PFSK-1 (cell line): ENCODE measurements at regions not wholly inside any gene's neighbourhood (a gene's known extent, or its start where the extent isn't known, plus 50 kb on each side); places are given as distances from the start of the nearest gene placed in this dataset.

Experiments
- SIN3A ChIP-seq: IDR thresholded peaks from 2 replicates; pipeline ENCODE4 v1.6.1; 2012; ENCODE audit warnings: mild to moderate bottlenecking, low read length, moderate library complexity, borderline replicate concordance; ENCODE audit not compliant: insufficient read depth
- TAF1 ChIP-seq: IDR thresholded peaks from 2 replicates; pipeline ENCODE4 v1.6.1; 2012; ENCODE audit warnings: low read length, control low read depth, borderline replicate concordance; ENCODE audit not compliant: insufficient read depth
- TF ChIP-seq, protein P1 (sequence below), 2 experiments: IDR thresholded peaks; 2 replicates each; pipeline versions ENCODE4 v1.6.1 to v1.8.0; 2011 to 2012; ENCODE audit warnings: low read depth in 2 of 2, low read length in 2 of 2, control low read depth in 1 of 2, inconsistent platforms in 1 of 2, mild to moderate bottlenecking in 1 of 2, moderate library complexity in 1 of 2; ENCODE audit not compliant: insufficient read depth in 1 of 2

- TF ChIP-seq SIN3A (no peak), TAF1 (no peak)
- TF ChIP-seq, protein P1, sequence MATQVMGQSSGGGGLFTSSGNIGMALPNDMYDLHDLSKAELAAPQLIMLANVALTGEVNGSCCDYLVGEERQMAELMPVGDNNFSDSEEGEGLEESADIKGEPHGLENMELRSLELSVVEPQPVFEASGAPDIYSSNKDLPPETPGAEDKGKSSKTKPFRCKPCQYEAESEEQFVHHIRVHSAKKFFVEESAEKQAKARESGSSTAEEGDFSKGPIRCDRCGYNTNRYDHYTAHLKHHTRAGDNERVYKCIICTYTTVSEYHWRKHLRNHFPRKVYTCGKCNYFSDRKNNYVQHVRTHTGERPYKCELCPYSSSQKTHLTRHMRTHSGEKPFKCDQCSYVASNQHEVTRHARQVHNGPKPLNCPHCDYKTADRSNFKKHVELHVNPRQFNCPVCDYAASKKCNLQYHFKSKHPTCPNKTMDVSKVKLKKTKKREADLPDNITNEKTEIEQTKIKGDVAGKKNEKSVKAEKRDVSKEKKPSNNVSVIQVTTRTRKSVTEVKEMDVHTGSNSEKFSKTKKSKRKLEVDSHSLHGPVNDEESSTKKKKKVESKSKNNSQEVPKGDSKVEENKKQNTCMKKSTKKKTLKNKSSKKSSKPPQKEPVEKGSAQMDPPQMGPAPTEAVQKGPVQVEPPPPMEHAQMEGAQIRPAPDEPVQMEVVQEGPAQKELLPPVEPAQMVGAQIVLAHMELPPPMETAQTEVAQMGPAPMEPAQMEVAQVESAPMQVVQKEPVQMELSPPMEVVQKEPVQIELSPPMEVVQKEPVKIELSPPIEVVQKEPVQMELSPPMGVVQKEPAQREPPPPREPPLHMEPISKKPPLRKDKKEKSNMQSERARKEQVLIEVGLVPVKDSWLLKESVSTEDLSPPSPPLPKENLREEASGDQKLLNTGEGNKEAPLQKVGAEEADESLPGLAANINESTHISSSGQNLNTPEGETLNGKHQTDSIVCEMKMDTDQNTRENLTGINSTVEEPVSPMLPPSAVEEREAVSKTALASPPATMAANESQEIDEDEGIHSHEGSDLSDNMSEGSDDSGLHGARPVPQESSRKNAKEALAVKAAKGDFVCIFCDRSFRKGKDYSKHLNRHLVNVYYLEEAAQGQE (IDR thresholded peaks at IDR 0.05; ENCODE audit: insufficient read depth in 1 of 2, low read depth in 2 of 2, low read length in 2 of 2) = no peak
Observed at GRCh38 chr14:28612414-28612813, 154.2 kb upstream of the FOXG1 start.
